HL-60 (cell line): ENCODE measurements at regions not wholly inside any gene's neighbourhood (a gene's known extent, or its start where the extent isn't known, plus 50 kb on each side); places are given as distances from the start of the nearest gene placed in this dataset.
"Not testable (repeated sequence)": the region's sequence is repeated elsewhere in the genome, so short reads cannot be mapped to it uniquely, and the experiment has no call there.

Source experiments
- GABPA ChIP-seq: IDR thresholded peaks from 2 replicates; pipeline ENCODE4 v1.6.1; 2012; ENCODE audit warnings: low read depth
- POLR2AphosphoS5 ChIP-seq: IDR thresholded peaks from 2 replicates; pipeline ENCODE4 v1.6.1; 2012; ENCODE audit warnings: low read depth
- TF ChIP-seq, protein P1 (sequence below): IDR thresholded peaks from one replicate; pipeline ENCODE4 v1.5.1; 2011; ENCODE audit warnings: low read length, control low read depth, inconsistent platforms; ENCODE audit not compliant: insufficient read depth

GRCh38 chr16:73943184-73943583, 353.4 kb upstream of the PSMD7 start:
- TF ChIP-seq POLR2AphosphoS5, GABPA: not testable (repeated sequence)
- TF ChIP-seq, protein P1, sequence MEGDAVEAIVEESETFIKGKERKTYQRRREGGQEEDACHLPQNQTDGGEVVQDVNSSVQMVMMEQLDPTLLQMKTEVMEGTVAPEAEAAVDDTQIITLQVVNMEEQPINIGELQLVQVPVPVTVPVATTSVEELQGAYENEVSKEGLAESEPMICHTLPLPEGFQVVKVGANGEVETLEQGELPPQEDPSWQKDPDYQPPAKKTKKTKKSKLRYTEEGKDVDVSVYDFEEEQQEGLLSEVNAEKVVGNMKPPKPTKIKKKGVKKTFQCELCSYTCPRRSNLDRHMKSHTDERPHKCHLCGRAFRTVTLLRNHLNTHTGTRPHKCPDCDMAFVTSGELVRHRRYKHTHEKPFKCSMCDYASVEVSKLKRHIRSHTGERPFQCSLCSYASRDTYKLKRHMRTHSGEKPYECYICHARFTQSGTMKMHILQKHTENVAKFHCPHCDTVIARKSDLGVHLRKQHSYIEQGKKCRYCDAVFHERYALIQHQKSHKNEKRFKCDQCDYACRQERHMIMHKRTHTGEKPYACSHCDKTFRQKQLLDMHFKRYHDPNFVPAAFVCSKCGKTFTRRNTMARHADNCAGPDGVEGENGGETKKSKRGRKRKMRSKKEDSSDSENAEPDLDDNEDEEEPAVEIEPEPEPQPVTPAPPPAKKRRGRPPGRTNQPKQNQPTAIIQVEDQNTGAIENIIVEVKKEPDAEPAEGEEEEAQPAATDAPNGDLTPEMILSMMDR = not testable (repeated sequence)
